ENCODE measurements at regions not wholly inside any gene's neighbourhood (a gene's known extent, or its start where the extent isn't known, plus 50 kb on each side); places are given as distances from the start of the nearest gene placed in this dataset.

- FAIRE-seq: no peak
- WGBS, 2 donors: 57 to 63% methylated on average over 3 of the region's 3 CpGs
These were observed 371.8 kb downstream of the EPHA4 start for GRCh38 chr2:221200184-221200839.

GRCh38 chr2:221202431-221202830, 369.7 kb downstream of the EPHA4 start:
- ATAC-seq (no peak), FAIRE-seq (no peak), DNase-seq (no peak)
- no peaks in the 10 kb centered on the region for H3K36me3 ChIP-seq
- H3K9me3 ChIP-seq: no peaks in the 10 kb centered on the region
- H3K27ac ChIP-seq: no peak overlapping the region
- H3K4me3 ChIP-seq: no peak overlapping the region
- no peaks in the 10 kb centered on the region for H3K4me1 ChIP-seq
- WGBS, 2 donors: 86 to 88% methylated on average over 6 of the region's 6 CpGs
- intact Hi-C loops (cut with DNase I): no loop called here
- no peaks in the 10 kb centered on the region for H3K27me3 ChIP-seq
- TF ChIP-seq CTCF (IDR thresholded peaks at IDR 0.05): no peak

More at GRCh38 chr2:221200184-221200839, 371.8 kb downstream of the EPHA4 start:
- Histone ChIP-seq H3K4me1 (no peaks in the 10 kb centered on the region), H3K9me3 (no peaks in the 10 kb centered on the region), H3K36me3 (no peaks in the 10 kb centered on the region), H3K27ac (no peak overlapping the region), H3K4me3 (no peak overlapping the region), H3K27me3 (no peaks in the 10 kb centered on the region)
- intact Hi-C loops (cut with DNase I): no loop called here
- ATAC-seq: no peak
- no peak for TF ChIP-seq CTCF (IDR thresholded peaks at IDR 0.05)
- DNase-seq: no peak

- ATAC-seq: no peak
- DNase-seq: no peak
- TF ChIP-seq CTCF (IDR thresholded peaks at IDR 0.05): no peak
These were observed 369.0 kb downstream of the EPHA4 start for GRCh38 chr2:221203125-221203524.

GRCh38 chr2:221203856-221204255, 368.2 kb downstream of the EPHA4 start:
- H3K4me1 ChIP-seq: no peaks in the 10 kb centered on the region
- no peaks in the 10 kb centered on the region for H3K9me3 ChIP-seq
- DNase-seq: no peak
- intact Hi-C loops (cut with DNase I): no loop called here
- WGBS, 2 donors: 5 to 12% methylated on average over 2 of the region's 2 CpGs
- TF ChIP-seq CTCF (IDR thresholded peaks at IDR 0.05): no peak
- H3K4me3 ChIP-seq: no peak overlapping the region
- FAIRE-seq: no peak
- no peaks in the 10 kb centered on the region for H3K36me3 ChIP-seq
- no peaks in the 10 kb centered on the region for H3K27me3 ChIP-seq
- no peak for ATAC-seq
- H3K27ac ChIP-seq: no peak overlapping the region

More at GRCh38 chr2:221203125-221203524, 369.0 kb downstream of the EPHA4 start:
- Histone ChIP-seq H3K4me3 (no peak overlapping the region), H3K27me3 (no peaks in the 10 kb centered on the region), H3K27ac (no peak overlapping the region), H3K9me3 (no peaks in the 10 kb centered on the region), H3K36me3 (no peaks in the 10 kb centered on the region), H3K4me1 (no peaks in the 10 kb centered on the region)
- intact Hi-C loops (cut with DNase I): no loop called here
- WGBS, 2 donors: 74 to 90% methylated on average over 2 of the region's 2 CpGs
- no peak for FAIRE-seq

GRCh38 chr2:221204699-221205098, 367.4 kb downstream of the EPHA4 start:
- TF ChIP-seq CTCF (IDR thresholded peaks at IDR 0.05): no peak
- H3K27me3 ChIP-seq: no peaks in the 10 kb centered on the region
- H3K4me3 ChIP-seq: no peak overlapping the region
- no peaks in the 10 kb centered on the region for H3K4me1 ChIP-seq
- FAIRE-seq (no peak), ATAC-seq (no peak), DNase-seq (no peak)
- intact Hi-C loops (cut with DNase I): no loop called here
- H3K36me3 ChIP-seq: no peaks in the 10 kb centered on the region
- no peak overlapping the region for H3K27ac ChIP-seq
- 21% methylated on average over 2 of the region's 2 CpGs for WGBS, 2 donors
- no peaks in the 10 kb centered on the region for H3K9me3 ChIP-seq

Data from pancreas (tissue), 10 donors.